ENCODE measurements at regions not wholly inside any gene's neighbourhood (a gene's known extent, or its start where the extent isn't known, plus 50 kb on each side); places are given as distances from the start of the nearest gene placed in this dataset.

- Histone ChIP-seq H3K4me2 (ENCODE audit: control insufficient read depth, extremely low read depth, insufficient read depth, low read depth, low read length) (no peak overlapping the region), H3K79me2 (ENCODE audit: control insufficient read depth, insufficient read depth, low read length) (no peaks in the 10 kb centered on the region), H3K9ac (ENCODE audit: control insufficient read depth, extremely low read depth, insufficient read depth, low read length) (no peak overlapping the region), H3K36me3 (ENCODE audit: control insufficient read depth in 2 of 2, extremely low read depth in 1 of 2, insufficient read depth in 2 of 2, low read length in 2 of 2) (no peaks in the 10 kb centered on the region), H4K20me1 (ENCODE audit: control insufficient read depth, extremely low read depth, insufficient read depth, low read length) (no peaks in the 10 kb centered on the region), H2AFZ (ENCODE audit: control insufficient read depth, low read length) (no peak overlapping the region), H3K9me3 (ENCODE audit: control insufficient read depth, low read depth, low read length) (no peaks in the 10 kb centered on the region), H3K4me1 (ENCODE audit: control insufficient read depth, extremely low read depth, insufficient read depth, low read length) (no peaks in the 10 kb centered on the region), H3K27ac (ENCODE audit: control insufficient read depth, insufficient read depth, low read length) (no peak overlapping the region), H3K27me3 (ENCODE audit: control insufficient read depth, extremely low read depth, insufficient read depth, low read length) (no peaks in the 10 kb centered on the region), H3K9me1 (ENCODE audit: control insufficient read depth, extremely low read depth, insufficient read depth, low read length) (no peaks in the 10 kb centered on the region), H3K4me3 (ENCODE audit: control insufficient read depth in 2 of 3, extremely low read depth in 1 of 3, insufficient read depth in 2 of 3, low read depth in 1 of 3, low read length in 3 of 3) (no peak overlapping the region)
- FAIRE-seq, result no peak
- DNase-seq (ENCODE audit: low read depth, low spot score), result no peak
- dilution Hi-C loops (cut with MboI; ENCODE audit: extremely low pct_ligation_motif_present, low sequenced_read_pairs), result no loop called here
- TF ChIP-seq CTCF (optimal IDR thresholded peaks at IDR 0.05 in 1 of 3, IDR thresholded peaks at IDR 0.05 in 1 of 3, conservative IDR thresholded peaks at IDR 0.05 in 1 of 3; ENCODE audit: extremely low read depth in 1 of 3, insufficient read depth in 2 of 3, low read length in 3 of 3), result no peak
- TF ChIP-seq EZH2 (IDR thresholded peaks at IDR 0.05; ENCODE audit: low read length), result no peak
Measured at GRCh38 chr10:121098751-121099150, 247.6 kb downstream of the WDR11 start.

GRCh38 chr10:121099181-121099580 is 248.0 kb downstream of the WDR11 start:
- Histone ChIP-seq H2AFZ (ENCODE audit: control insufficient read depth, low read length) (no peak overlapping the region), H3K9ac (ENCODE audit: control insufficient read depth, extremely low read depth, insufficient read depth, low read length) (no peak overlapping the region), H3K36me3 (ENCODE audit: control insufficient read depth in 2 of 2, extremely low read depth in 1 of 2, insufficient read depth in 2 of 2, low read length in 2 of 2) (no peaks in the 10 kb centered on the region), H4K20me1 (ENCODE audit: control insufficient read depth, extremely low read depth, insufficient read depth, low read length) (no peaks in the 10 kb centered on the region), H3K27ac (ENCODE audit: control insufficient read depth, insufficient read depth, low read length) (no peak overlapping the region), H3K9me3 (ENCODE audit: control insufficient read depth, low read depth, low read length) (no peaks in the 10 kb centered on the region), H3K4me2 (ENCODE audit: control insufficient read depth, extremely low read depth, insufficient read depth, low read depth, low read length) (no peak overlapping the region), H3K79me2 (ENCODE audit: control insufficient read depth, insufficient read depth, low read length) (no peaks in the 10 kb centered on the region), H3K27me3 (ENCODE audit: control insufficient read depth, extremely low read depth, insufficient read depth, low read length) (no peaks in the 10 kb centered on the region), H3K4me3 (ENCODE audit: control insufficient read depth in 2 of 3, extremely low read depth in 1 of 3, insufficient read depth in 2 of 3, low read depth in 1 of 3, low read length in 3 of 3) (no peak overlapping the region), H3K9me1 (ENCODE audit: control insufficient read depth, extremely low read depth, insufficient read depth, low read length) (no peaks in the 10 kb centered on the region), H3K4me1 (ENCODE audit: control insufficient read depth, extremely low read depth, insufficient read depth, low read length) (no peaks in the 10 kb centered on the region)
- dilution Hi-C loops (cut with MboI; ENCODE audit: extremely low pct_ligation_motif_present, low sequenced_read_pairs), result no loop called here
- no peak for FAIRE-seq
- TF ChIP-seq CTCF (optimal IDR thresholded peaks at IDR 0.05 in 1 of 3, IDR thresholded peaks at IDR 0.05 in 1 of 3, conservative IDR thresholded peaks at IDR 0.05 in 1 of 3; ENCODE audit: extremely low read depth in 1 of 3, insufficient read depth in 2 of 3, low read length in 3 of 3) (no peak), EZH2 (IDR thresholded peaks at IDR 0.05; ENCODE audit: low read length) (no peak)
- DNase-seq (ENCODE audit: low read depth, low spot score), result no peak
